HG03045 (cell line): ENCODE measurements at regions not wholly inside any gene's neighbourhood (a gene's known extent, or its start where the extent isn't known, plus 50 kb on each side); places are given as distances from the start of the nearest gene placed in this dataset.

Experiments used
- ATAC-seq: cut with Tn5 transposase; IDR thresholded peaks from one replicate; pipeline ENCODE4 v1.9.1; 2021; ENCODE audit warnings: mild to moderate bottlenecking, moderate library complexity; ENCODE audit not compliant: unreplicated experiment

- no peak for ATAC-seq
These were observed 770.8 kb upstream of the SOX9 start for GRCh38 chr17:71349908-71350600.

GRCh38 chr17:71360301-71360700 lies 760.5 kb upstream of the SOX9 start:
- ATAC-seq = no peak

- no peak for ATAC-seq
These were observed 759.0 kb upstream of the SOX9 start for GRCh38 chr17:71361656-71362450.

GRCh38 chr17:71363661-71364060 lies 757.2 kb upstream of the SOX9 start:
- ATAC-seq = no peak

GRCh38 chr17:71371809-71372208 lies 749.0 kb upstream of the SOX9 start:
- no peak for ATAC-seq

- ATAC-seq = no peak
These were observed 744.9 kb upstream of the SOX9 start for GRCh38 chr17:71375948-71376347.

- no peak for ATAC-seq
These were observed 743.9 kb upstream of the SOX9 start for GRCh38 chr17:71376933-71377332.

GRCh38 chr17:71378036-71378435 lies 742.8 kb upstream of the SOX9 start:
- no peak for ATAC-seq

GRCh38 chr17:71378741-71379140 lies 742.1 kb upstream of the SOX9 start:
- ATAC-seq = no peak

GRCh38 chr17:71379512-71379911 lies 741.3 kb upstream of the SOX9 start:
- ATAC-seq = no peak

GRCh38 chr17:71380535-71380934 lies 740.3 kb upstream of the SOX9 start:
- no peak for ATAC-seq

- no peak for ATAC-seq
These were observed 739.9 kb upstream of the SOX9 start for GRCh38 chr17:71380936-71381335.

- ATAC-seq = no peak
These were observed 737.7 kb upstream of the SOX9 start for GRCh38 chr17:71383091-71383490.

GRCh38 chr17:71387456-71387855 lies 733.4 kb upstream of the SOX9 start:
- no peak for ATAC-seq

GRCh38 chr17:71392715-71393567 lies 727.9 kb upstream of the SOX9 start:
- no peak for ATAC-seq

GRCh38 chr17:71395901-71396300 lies 724.9 kb upstream of the SOX9 start:
- ATAC-seq = no peak

GRCh38 chr17:71396711-71397110 lies 724.1 kb upstream of the SOX9 start:
- ATAC-seq = no peak

GRCh38 chr17:71398025-71398424 lies 722.8 kb upstream of the SOX9 start:
- no peak for ATAC-seq

- ATAC-seq = no peak
These were observed 722.0 kb upstream of the SOX9 start for GRCh38 chr17:71398800-71399219.

- ATAC-seq = no peak
These were observed 721.6 kb upstream of the SOX9 start for GRCh38 chr17:71399221-71399620.

GRCh38 chr17:71399649-71400048 lies 721.2 kb upstream of the SOX9 start:
- no peak for ATAC-seq
